GM23248 (cell line): ENCODE measurements at regions not wholly inside any gene's neighbourhood (a gene's known extent, or its start where the extent isn't known, plus 50 kb on each side); places are given as distances from the start of the nearest gene placed in this dataset.

Experiments used
- DNase-seq: peaks from one replicate; pipeline ENCODE4 v3.0.0-alpha.2; 2015
- H2AFZ ChIP-seq: fragments of 200-600 bp; sonication (generic); 2 replicates; pipeline ENCODE4 v1.6.1; 2016; ENCODE audit warnings: antibody characterized with exemption
- H3F3A ChIP-seq: fragments of 200-600 bp; sonication (generic); 2 replicates; pipeline ENCODE4 v1.6.1; 2016; ENCODE audit warnings: mild to moderate bottlenecking, antibody characterized with exemption, mixed run types; ENCODE audit not compliant: insufficient read depth
- H3K27ac ChIP-seq: fragments of 200-600 bp; sonication (generic); 2 replicates; pipeline ENCODE4 v1.5.1; 2016; ENCODE audit warnings: mild to moderate bottlenecking
- H3K27me3 ChIP-seq: fragments of 200-600 bp; sonication (generic); replicated peaks from 2 replicates; pipeline ENCODE4 v1.6.1; 2016; ENCODE audit warnings: mild to moderate bottlenecking; ENCODE audit not compliant: insufficient read depth
- H3K36me3 ChIP-seq: fragments of 200-600 bp; sonication (generic); 2 replicates; pipeline ENCODE4 v1.6.1; 2016; ENCODE audit warnings: low read depth, mild to moderate bottlenecking
- H3K4me1 ChIP-seq: fragments of 200-600 bp; sonication (generic); 2 replicates; pipeline ENCODE4 v1.6.1; 2016; ENCODE audit warnings: mild to moderate bottlenecking; ENCODE audit not compliant: insufficient read depth
- H3K4me2 ChIP-seq: fragments of 200-600 bp; sonication (generic); one replicate; pipeline ENCODE4 v1.6.1; 2016; ENCODE audit warnings: mild to moderate bottlenecking; ENCODE audit not compliant: unreplicated experiment
- H3K4me3 ChIP-seq: fragments of 200-600 bp; sonication (generic); 2 replicates; pipeline ENCODE4 v1.5.1; 2016; ENCODE audit warnings: mild to moderate bottlenecking
- H3K79me2 ChIP-seq: fragments of 200-600 bp; sonication (generic); 2 replicates; pipeline ENCODE4 v1.6.1; 2016; ENCODE audit warnings: mild to moderate bottlenecking; ENCODE audit not compliant: insufficient read depth
- H3K9ac ChIP-seq: fragments of 200-600 bp; sonication (generic); 2 replicates; pipeline ENCODE4 v1.6.1; 2016; ENCODE audit warnings: mild to moderate bottlenecking
- H3K9me2 ChIP-seq: fragments of 200-600 bp; sonication (generic); 2 replicates; pipeline ENCODE4 v1.6.1; 2016; ENCODE audit warnings: mixed run types, mild to moderate bottlenecking, moderate library complexity; ENCODE audit not compliant: insufficient read depth
- H3K9me3 ChIP-seq: fragments of 200-600 bp; sonication (generic); one replicate; pipeline ENCODE4 v1.6.1; 2017; ENCODE audit warnings: low read depth
- H4K20me1 ChIP-seq: fragments of 200-600 bp; sonication (generic); 2 replicates; pipeline ENCODE4 v1.6.0; 2016; ENCODE audit not compliant: insufficient read depth
- EZH2 ChIP-seq: fragments of 200-600 bp; sonication (generic); IDR thresholded peaks from 2 replicates; pipeline ENCODE4 v1.6.1; 2018; ENCODE audit warnings: antibody characterized with exemption, mild to moderate bottlenecking; ENCODE audit not compliant: insufficient read depth, poor library complexity, severe bottlenecking
- EZH2phosphoT487 ChIP-seq: fragments of 200-600 bp; sonication (generic); IDR thresholded peaks from 2 replicates; pipeline ENCODE4 v1.6.1; 2018; ENCODE audit warnings: antibody characterized with exemption, moderate library complexity, mild to moderate bottlenecking, low read depth; ENCODE audit not compliant: insufficient read depth
- WGBS, 2 experiments: methylation state at CpG; one replicate each; pipeline ENCODE4 v1.1.6; 2015 to 2017; ENCODE audit warnings: low lambda C conversion rate in 2 of 2, low coverage in 1 of 2; ENCODE audit errors: missing lambda C conversion rate in 2 of 2; 5-methylcytosine and 5-hydroxymethylcytosine counted together
- in situ Hi-C: fragments of 300-500 bp; cut with MboI; formaldehyde crosslinking; loops from 2 replicates; pipeline ENCODE4 v1.15.0; 2020

- Histone ChIP-seq H3K9ac (no peak overlapping the region), H3K4me3 (no peak overlapping the region), H3K36me3 (no peaks in the 10 kb centered on the region), H3F3A (no peaks in the 10 kb centered on the region), H3K27me3 (no peaks in the 10 kb centered on the region), H3K9me2 (no peaks in the 10 kb centered on the region), H3K4me1 (0 out of 2 replicates have a peak, but pooled peaks cover 6% of the 10 kb centered on the region), H3K9me3 (no peaks in the 10 kb centered on the region), H2AFZ (no peak overlapping the region), H3K4me2 (no peak overlapping the region), H3K79me2 (no peaks in the 10 kb centered on the region), H4K20me1 (no peaks in the 10 kb centered on the region), H3K27ac (no peak overlapping the region)
- DNase-seq = no peak
- 45 to 52% methylated on average over 4 of the region's 4 CpGs for WGBS, 2 experiments
- no peak for TF ChIP-seq EZH2
- TF ChIP-seq EZH2phosphoT487 = no peak
- in situ Hi-C loops = no loop called here
These were observed 152.3 kb upstream of the STAC start for GRCh38 chr3:36227980-36228379.

- Histone ChIP-seq H3K9me2 (no peaks in the 10 kb centered on the region), H3K4me1 (0 out of 2 replicates have a peak, but pooled peaks cover 6% of the 10 kb centered on the region), H3F3A (no peaks in the 10 kb centered on the region), H3K36me3 (no peaks in the 10 kb centered on the region), H3K27me3 (no peaks in the 10 kb centered on the region), H3K79me2 (no peaks in the 10 kb centered on the region), H2AFZ (no peak overlapping the region), H3K27ac (no peak overlapping the region), H3K9ac (no peak overlapping the region), H3K4me2 (no peak overlapping the region), H3K4me3 (no peak overlapping the region), H4K20me1 (no peaks in the 10 kb centered on the region), H3K9me3 (no peaks in the 10 kb centered on the region)
- TF ChIP-seq EZH2phosphoT487 (no peak), EZH2 (no peak)
- in situ Hi-C loops = no loop called here
- WGBS, 2 experiments = 75 to 81% methylated on average over 1 of the region's 1 CpG
- DNase-seq = no peak
These were observed 150.8 kb upstream of the STAC start for GRCh38 chr3:36229496-36229895.

- Histone ChIP-seq H3K9me2 (no peaks in the 10 kb centered on the region), H3K4me1 (0 out of 2 replicates have a peak, but pooled peaks cover 6% of the 10 kb centered on the region), H3K79me2 (no peaks in the 10 kb centered on the region), H4K20me1 (no peaks in the 10 kb centered on the region), H2AFZ (no peak overlapping the region), H3K4me2 (no peak overlapping the region), H3K27ac (no peak overlapping the region), H3K36me3 (no peaks in the 10 kb centered on the region), H3K4me3 (no peak overlapping the region), H3K27me3 (no peaks in the 10 kb centered on the region), H3F3A (no peaks in the 10 kb centered on the region), H3K9me3 (no peaks in the 10 kb centered on the region), H3K9ac (no peak overlapping the region)
- DNase-seq = no peak
- in situ Hi-C loops = no loop called here
- TF ChIP-seq EZH2phosphoT487 (no peak), EZH2 (no peak)
These were observed 147.4 kb upstream of the STAC start for GRCh38 chr3:36232797-36233489.

GRCh38 chr3:36244728-36245127, 135.6 kb upstream of the STAC start:
- Histone ChIP-seq H3K9me2 (no peaks in the 10 kb centered on the region), H3K4me1 (peaks cover 4% of the 10 kb centered on the region), H3K9ac (no peak overlapping the region), H3K36me3 (no peaks in the 10 kb centered on the region), H3K9me3 (no peaks in the 10 kb centered on the region), H3K27me3 (no peaks in the 10 kb centered on the region), H3K79me2 (no peaks in the 10 kb centered on the region), H2AFZ (no peak overlapping the region), H3K4me2 (peak overlapping the region; percentile 19), H4K20me1 (no peaks in the 10 kb centered on the region), H3K27ac (no peak overlapping the region), H3F3A (no peaks in the 10 kb centered on the region), H3K4me3 (no peak overlapping the region)
- no peak for TF ChIP-seq EZH2phosphoT487
- TF ChIP-seq EZH2 = no peak
- DNase-seq = peak; percentile 57
- 76 to 88% methylated on average over 1 of the region's 1 CpG for WGBS, 2 experiments
- in situ Hi-C loops = no loop called here
